GM12875 (cell line): ENCODE measurements at regions not wholly inside any gene's neighbourhood (a gene's known extent, or its start where the extent isn't known, plus 50 kb on each side); places are given as distances from the start of the nearest gene placed in this dataset.

Experiments
- H3K4me3 ChIP-seq: one replicate; pipeline ENCODE4 v1.5.1; 2011; ENCODE audit warnings: low read depth, low read length, control low read depth
- CTCF ChIP-seq: IDR thresholded peaks from 2 replicates; pipeline ENCODE4 v1.5.1; 2011; ENCODE audit warnings: low read depth, mild to moderate bottlenecking, control low read depth, inconsistent platforms, low read length, moderate library complexity, borderline replicate concordance; ENCODE audit not compliant: insufficient read depth

- TF ChIP-seq CTCF: no peak
- H3K4me3 ChIP-seq: no peak overlapping the region
Measured at GRCh38 chr1:219109424-219110018, 64.2 kb upstream of the LYPLAL1 start.

GRCh38 chr1:219113261-219113660 lies 60.4 kb upstream of the LYPLAL1 start:
- H3K4me3 ChIP-seq: no peak overlapping the region
- TF ChIP-seq CTCF: no peak

- H3K4me3 ChIP-seq: no peak overlapping the region
- no peak for TF ChIP-seq CTCF
Measured at GRCh38 chr1:219114014-219114413, 59.7 kb upstream of the LYPLAL1 start.

DNA sequence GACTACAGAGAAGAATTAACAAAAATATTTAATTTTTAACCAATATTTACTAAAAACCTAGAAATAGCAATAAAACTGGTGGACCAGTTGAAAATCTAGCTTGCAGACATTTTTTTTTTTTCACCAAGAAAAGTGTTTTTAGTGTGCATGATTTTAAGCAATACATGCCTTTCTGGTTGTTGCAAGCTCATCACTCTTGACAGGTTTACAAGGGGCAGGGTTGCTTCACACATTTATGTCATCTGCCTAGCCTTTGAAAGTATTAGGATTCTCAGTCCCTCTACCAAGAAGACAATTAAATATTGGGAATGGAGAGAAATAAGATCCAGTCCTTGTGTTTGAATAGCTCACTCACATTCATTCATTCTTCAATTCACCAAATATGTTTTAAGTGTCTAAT lies 53.8 kb upstream of the LYPLAL1 start:
- no peak for TF ChIP-seq CTCF
- no peak overlapping the region for H3K4me3 ChIP-seq

- no peak for TF ChIP-seq CTCF
Measured at GRCh38 chr1:219120624-219121544, 52.8 kb upstream of the LYPLAL1 start.

GRCh38 chr1:219121679-219122078 lies 52.0 kb upstream of the LYPLAL1 start:
- no peak overlapping the region for H3K4me3 ChIP-seq
- no peak for TF ChIP-seq CTCF

More at GRCh38 chr1:219120624-219121544, 52.8 kb upstream of the LYPLAL1 start:
- no peak overlapping the region for H3K4me3 ChIP-seq

GRCh38 chr1:219123036-219123435 lies 50.6 kb upstream of the LYPLAL1 start:
- H3K4me3 ChIP-seq: no peak overlapping the region
- TF ChIP-seq CTCF: no peak
